GM23338 (cell line): ENCODE measurements at regions not wholly inside any gene's neighbourhood (a gene's known extent, or its start where the extent isn't known, plus 50 kb on each side); places are given as distances from the start of the nearest gene placed in this dataset.
A peak's percentile ranks its signal among the peaks of the same experiment; 100 is the strongest.

Source experiments
- ATAC-seq: fragments of 200-7000 bp; cut with Tn5 transposase; 3 replicates; pipeline ENCODE4 v1.9.1; 2020
- DNase-seq: peaks from one replicate; pipeline ENCODE4 v3.0.0-alpha.2; 2015; ENCODE audit warnings: low spot score
- H2AFZ ChIP-seq: fragments of 200-600 bp; sonication (generic); 2 replicates; pipeline ENCODE4 v1.8.0; 2016; ENCODE audit warnings: antibody characterized with exemption, mild to moderate bottlenecking, moderate library complexity
- H3F3A ChIP-seq: fragments of 200-600 bp; sonication (generic); replicated peaks from 2 replicates; pipeline ENCODE4 v1.8.0; 2017; ENCODE audit warnings: antibody characterized with exemption, mixed run types, low read depth
- H3K27ac ChIP-seq: fragments of 200-600 bp; sonication (generic); 2 replicates; pipeline ENCODE4 v1.6.1; 2016; ENCODE audit warnings: low read depth
- H3K27me3 ChIP-seq: fragments of 200-600 bp; sonication (generic); 2 replicates; pipeline ENCODE4 v1.8.0; 2016; ENCODE audit warnings: mild to moderate bottlenecking, mixed run types, moderate library complexity; ENCODE audit not compliant: insufficient read depth
- H3K36me3 ChIP-seq: fragments of 200-600 bp; sonication (generic); 2 replicates; pipeline ENCODE4 v1.8.0; 2016; ENCODE audit warnings: mild to moderate bottlenecking; ENCODE audit not compliant: insufficient read depth
- H3K4me1 ChIP-seq: fragments of 200-600 bp; sonication (generic); 2 replicates; pipeline ENCODE4 v1.8.0; 2016; ENCODE audit warnings: mild to moderate bottlenecking, moderate library complexity; ENCODE audit not compliant: insufficient read depth
- H3K4me2 ChIP-seq: fragments of 200-600 bp; sonication (generic); 2 replicates; pipeline ENCODE4 v1.7.1; 2017; ENCODE audit warnings: mixed run types
- H3K4me3 ChIP-seq: fragments of 200-600 bp; sonication (generic); 2 replicates; pipeline ENCODE4 v1.6.1; 2016; ENCODE audit warnings: mixed run types
- H3K79me2 ChIP-seq: fragments of 200-600 bp; sonication (generic); replicated peaks from 2 replicates; pipeline ENCODE4 v1.8.0; 2017; ENCODE audit warnings: mild to moderate bottlenecking; ENCODE audit not compliant: insufficient read depth
- H3K9me2 ChIP-seq: fragments of 200-600 bp; sonication (generic); 2 replicates; pipeline ENCODE4 v1.8.0; 2017; ENCODE audit not compliant: insufficient read depth
- H4K20me1 ChIP-seq: fragments of 200-600 bp; sonication (generic); replicated peaks from 2 replicates; pipeline ENCODE4 v1.8.0; 2017; ENCODE audit warnings: mild to moderate bottlenecking; ENCODE audit not compliant: insufficient read depth
- H3K27ac Mint-ChIP-seq: 2 replicates; pipeline ENCODE4 v1.8.0; 2020; ENCODE audit warnings: inconsistent platforms, mild to moderate bottlenecking, moderate library complexity, mixed read lengths
- H3K27me3 Mint-ChIP-seq: 3 replicates; pipeline ENCODE4 v1.8.0; 2022; ENCODE audit warnings: low read depth, mild to moderate bottlenecking, moderate library complexity, mixed read lengths, inconsistent platforms; ENCODE audit not compliant: insufficient read depth, poor library complexity
- H3K36me3 Mint-ChIP-seq: 3 replicates; pipeline ENCODE4 v1.8.0; 2021; ENCODE audit warnings: low read depth, mild to moderate bottlenecking, inconsistent platforms, moderate library complexity, mixed read lengths
- H3K4me1 Mint-ChIP-seq: 3 replicates; pipeline ENCODE4 v1.8.0; 2020; ENCODE audit warnings: mild to moderate bottlenecking, inconsistent platforms, mixed read lengths
- H3K4me3 Mint-ChIP-seq: 3 replicates; pipeline ENCODE4 v1.8.0; 2021; ENCODE audit warnings: moderate library complexity, mild to moderate bottlenecking, inconsistent platforms, mixed read lengths
- H3K9me3 Mint-ChIP-seq: 3 replicates; pipeline ENCODE4 v1.8.0; 2020; ENCODE audit warnings: moderate library complexity, mild to moderate bottlenecking, inconsistent platforms, mixed read lengths
- CREB1 ChIP-seq: fragments of 250-450 bp; sonication (Bioruptor Pico); IDR thresholded peaks from 2 replicates; pipeline ENCODE4 v1.5.0; 2020; ENCODE audit warnings: low read depth, mild to moderate bottlenecking, moderate library complexity
- CTCF ChIP-seq, 2 experiments: fragments of 200-600 bp in 1 of 2; sonication (generic) in 1 of 2; conservative IDR thresholded peaks; 2 replicates each; pipeline versions ENCODE4 v1.5.1 to v1.6.1; 2016 to 2017; ENCODE audit warnings: antibody characterized with exemption in 2 of 2, low read depth in 2 of 2, mild to moderate bottlenecking in 2 of 2, moderate library complexity in 1 of 2
- ETS1 ChIP-seq: IDR thresholded peaks from 2 replicates; pipeline ENCODE4 v1.6.1; 2016; ENCODE audit warnings: antibody characterized with exemption
- EZH2 ChIP-seq: fragments of 200-600 bp; sonication (generic); IDR thresholded peaks from one replicate; pipeline ENCODE4 v1.8.0; 2017; ENCODE audit warnings: antibody characterized with exemption, mild to moderate bottlenecking, low read depth; ENCODE audit not compliant: unreplicated experiment
- EZH2phosphoT487 ChIP-seq: fragments of 200-600 bp; sonication (generic); IDR thresholded peaks from one replicate; pipeline ENCODE4 v1.8.1; 2018; ENCODE audit warnings: antibody characterized with exemption; ENCODE audit not compliant: unreplicated experiment
- JUNB ChIP-seq: IDR thresholded peaks from one replicate; pipeline ENCODE4 v1.6.1; 2016; ENCODE audit warnings: antibody characterized with exemption; ENCODE audit not compliant: unreplicated experiment
- NANOG ChIP-seq: IDR thresholded peaks from 2 replicates; pipeline ENCODE4 v1.6.1; 2016; ENCODE audit warnings: antibody characterized with exemption, borderline replicate concordance
- POLR2AphosphoS5 ChIP-seq: IDR thresholded peaks from 2 replicates; pipeline ENCODE4 v1.6.1; 2016; ENCODE audit warnings: antibody characterized with exemption, low read depth
- REST ChIP-seq: IDR thresholded peaks from one replicate; pipeline ENCODE4 v1.6.1; 2018; ENCODE audit warnings: antibody characterized with exemption; ENCODE audit not compliant: unreplicated experiment
- STAT1 ChIP-seq: IDR thresholded peaks from one replicate; pipeline ENCODE4 v1.6.1; 2016; ENCODE audit warnings: antibody characterized with exemption; ENCODE audit not compliant: unreplicated experiment
- ZNF114 ChIP-seq: fragments of 250-450 bp; sonication (Bioruptor Pico); IDR thresholded peaks from 2 replicates; pipeline ENCODE4 v1.5.0; 2020; ENCODE audit warnings: mild to moderate bottlenecking, moderate library complexity
- ZNF331 ChIP-seq: fragments of 250-450 bp; sonication (Bioruptor Pico); IDR thresholded peaks from 2 replicates; pipeline ENCODE4 v1.5.0; 2020; ENCODE audit warnings: low read depth, mild to moderate bottlenecking, moderate library complexity
- ZNF462 ChIP-seq: fragments of 250-450 bp; sonication (Bioruptor Pico); IDR thresholded peaks from 2 replicates; pipeline ENCODE4 v1.5.0; 2020; ENCODE audit warnings: mild to moderate bottlenecking, moderate library complexity

GRCh38 chr18:43514747-43515146 lies 237.5 kb upstream of the SYT4 start:
- Histone ChIP-seq H2AFZ (no peak overlapping the region), H3K9me2 (0 out of 2 replicates have a peak, but pooled peaks cover 6% of the 10 kb centered on the region), H4K20me1 (no peaks in the 10 kb centered on the region), H3K27me3 (no peaks in the 10 kb centered on the region), H3K27ac (no peak overlapping the region), H3K4me2 (no peak overlapping the region), H3F3A (no peaks in the 10 kb centered on the region), H3K79me2 (no peaks in the 10 kb centered on the region), H3K4me3 (no peak overlapping the region), H3K36me3 (no peaks in the 10 kb centered on the region; the same call in 1 of the 2 replicates), H3K4me1 (no peaks in the 10 kb centered on the region)
- no peak for TF ChIP-seq ETS1
- TF ChIP-seq EZH2phosphoT487: no peak
- TF ChIP-seq ZNF114 (CRISPR knock-in tag): no peak
- TF ChIP-seq CREB1 (CRISPR knock-in tag): no peak
- TF ChIP-seq CTCF (conservative IDR thresholded peaks at IDR 0.05; ENCODE audit: low read depth in 2 of 2): no peak
- TF ChIP-seq JUNB: no peak
- TF ChIP-seq ZNF331 (CRISPR knock-in tag): no peak
- TF ChIP-seq REST: no peak
- TF ChIP-seq NANOG: no peak
- TF ChIP-seq ZNF462 (CRISPR knock-in tag): no peak
- no peak for TF ChIP-seq POLR2AphosphoS5
- TF ChIP-seq STAT1: no peak
- TF ChIP-seq EZH2: no peak
- peaks cover 4% of the 10 kb centered on the region for H3K27me3 Mint-ChIP-seq
- H3K4me3 Mint-ChIP-seq: no peak overlapping the region
- peaks cover 39% of the 10 kb centered on the region for H3K36me3 Mint-ChIP-seq
- H3K9me3 Mint-ChIP-seq: peaks cover 61% of the 10 kb centered on the region
- no peak overlapping the region for H3K27ac Mint-ChIP-seq
- ATAC-seq (no peak), DNase-seq (peak; percentile 49)
- no peaks in the 10 kb centered on the region for H3K4me1 Mint-ChIP-seq
